GM23338 (cell line): ENCODE measurements at regions not wholly inside any gene's neighbourhood (a gene's known extent, or its start where the extent isn't known, plus 50 kb on each side); places are given as distances from the start of the nearest gene placed in this dataset.

Source experiments
- ATAC-seq: fragments of 200-7000 bp; cut with Tn5 transposase; 3 replicates; pipeline ENCODE4 v1.9.1; 2020
- DNase-seq: peaks from one replicate; pipeline ENCODE4 v3.0.0-alpha.2; 2015; ENCODE audit warnings: low spot score
- H2AFZ ChIP-seq: fragments of 200-600 bp; sonication (generic); 2 replicates; pipeline ENCODE4 v1.8.0; 2016; ENCODE audit warnings: antibody characterized with exemption, mild to moderate bottlenecking, moderate library complexity
- H3F3A ChIP-seq: fragments of 200-600 bp; sonication (generic); replicated peaks from 2 replicates; pipeline ENCODE4 v1.8.0; 2017; ENCODE audit warnings: antibody characterized with exemption, mixed run types, low read depth
- H3K27ac ChIP-seq: fragments of 200-600 bp; sonication (generic); 2 replicates; pipeline ENCODE4 v1.6.1; 2016; ENCODE audit warnings: low read depth
- H3K27me3 ChIP-seq: fragments of 200-600 bp; sonication (generic); 2 replicates; pipeline ENCODE4 v1.8.0; 2016; ENCODE audit warnings: mild to moderate bottlenecking, mixed run types, moderate library complexity; ENCODE audit not compliant: insufficient read depth
- H3K36me3 ChIP-seq: fragments of 200-600 bp; sonication (generic); 2 replicates; pipeline ENCODE4 v1.8.0; 2016; ENCODE audit warnings: mild to moderate bottlenecking; ENCODE audit not compliant: insufficient read depth
- H3K4me1 ChIP-seq: fragments of 200-600 bp; sonication (generic); 2 replicates; pipeline ENCODE4 v1.8.0; 2016; ENCODE audit warnings: mild to moderate bottlenecking, moderate library complexity; ENCODE audit not compliant: insufficient read depth
- H3K4me2 ChIP-seq: fragments of 200-600 bp; sonication (generic); 2 replicates; pipeline ENCODE4 v1.7.1; 2017; ENCODE audit warnings: mixed run types
- H3K4me3 ChIP-seq: fragments of 200-600 bp; sonication (generic); 2 replicates; pipeline ENCODE4 v1.6.1; 2016; ENCODE audit warnings: mixed run types
- H3K79me2 ChIP-seq: fragments of 200-600 bp; sonication (generic); replicated peaks from 2 replicates; pipeline ENCODE4 v1.8.0; 2017; ENCODE audit warnings: mild to moderate bottlenecking; ENCODE audit not compliant: insufficient read depth
- H3K9me2 ChIP-seq: fragments of 200-600 bp; sonication (generic); 2 replicates; pipeline ENCODE4 v1.8.0; 2017; ENCODE audit not compliant: insufficient read depth
- H4K20me1 ChIP-seq: fragments of 200-600 bp; sonication (generic); replicated peaks from 2 replicates; pipeline ENCODE4 v1.8.0; 2017; ENCODE audit warnings: mild to moderate bottlenecking; ENCODE audit not compliant: insufficient read depth
- H3K27ac Mint-ChIP-seq: 2 replicates; pipeline ENCODE4 v1.8.0; 2020; ENCODE audit warnings: inconsistent platforms, mild to moderate bottlenecking, moderate library complexity, mixed read lengths
- H3K27me3 Mint-ChIP-seq: 3 replicates; pipeline ENCODE4 v1.8.0; 2022; ENCODE audit warnings: low read depth, mild to moderate bottlenecking, moderate library complexity, mixed read lengths, inconsistent platforms; ENCODE audit not compliant: insufficient read depth, poor library complexity
- H3K36me3 Mint-ChIP-seq: 3 replicates; pipeline ENCODE4 v1.8.0; 2021; ENCODE audit warnings: low read depth, mild to moderate bottlenecking, inconsistent platforms, moderate library complexity, mixed read lengths
- H3K4me1 Mint-ChIP-seq: 3 replicates; pipeline ENCODE4 v1.8.0; 2020; ENCODE audit warnings: mild to moderate bottlenecking, inconsistent platforms, mixed read lengths
- H3K4me3 Mint-ChIP-seq: 3 replicates; pipeline ENCODE4 v1.8.0; 2021; ENCODE audit warnings: moderate library complexity, mild to moderate bottlenecking, inconsistent platforms, mixed read lengths
- H3K9me3 Mint-ChIP-seq: 3 replicates; pipeline ENCODE4 v1.8.0; 2020; ENCODE audit warnings: moderate library complexity, mild to moderate bottlenecking, inconsistent platforms, mixed read lengths
- CREB1 ChIP-seq: fragments of 250-450 bp; sonication (Bioruptor Pico); IDR thresholded peaks from 2 replicates; pipeline ENCODE4 v1.5.0; 2020; ENCODE audit warnings: low read depth, mild to moderate bottlenecking, moderate library complexity
- CTCF ChIP-seq, 2 experiments: fragments of 200-600 bp in 1 of 2; sonication (generic) in 1 of 2; conservative IDR thresholded peaks; 2 replicates each; pipeline versions ENCODE4 v1.5.1 to v1.6.1; 2016 to 2017; ENCODE audit warnings: antibody characterized with exemption in 2 of 2, low read depth in 2 of 2, mild to moderate bottlenecking in 2 of 2, moderate library complexity in 1 of 2
- EZH2 ChIP-seq: fragments of 200-600 bp; sonication (generic); IDR thresholded peaks from one replicate; pipeline ENCODE4 v1.8.0; 2017; ENCODE audit warnings: antibody characterized with exemption, mild to moderate bottlenecking, low read depth; ENCODE audit not compliant: unreplicated experiment
- EZH2phosphoT487 ChIP-seq: fragments of 200-600 bp; sonication (generic); IDR thresholded peaks from one replicate; pipeline ENCODE4 v1.8.1; 2018; ENCODE audit warnings: antibody characterized with exemption; ENCODE audit not compliant: unreplicated experiment
- JUNB ChIP-seq: IDR thresholded peaks from one replicate; pipeline ENCODE4 v1.6.1; 2016; ENCODE audit warnings: antibody characterized with exemption; ENCODE audit not compliant: unreplicated experiment
- NANOG ChIP-seq: IDR thresholded peaks from 2 replicates; pipeline ENCODE4 v1.6.1; 2016; ENCODE audit warnings: antibody characterized with exemption, borderline replicate concordance
- POLR2AphosphoS5 ChIP-seq: IDR thresholded peaks from 2 replicates; pipeline ENCODE4 v1.6.1; 2016; ENCODE audit warnings: antibody characterized with exemption, low read depth
- STAT1 ChIP-seq: IDR thresholded peaks from one replicate; pipeline ENCODE4 v1.6.1; 2016; ENCODE audit warnings: antibody characterized with exemption; ENCODE audit not compliant: unreplicated experiment
- ZNF114 ChIP-seq: fragments of 250-450 bp; sonication (Bioruptor Pico); IDR thresholded peaks from 2 replicates; pipeline ENCODE4 v1.5.0; 2020; ENCODE audit warnings: mild to moderate bottlenecking, moderate library complexity
- ZNF331 ChIP-seq: fragments of 250-450 bp; sonication (Bioruptor Pico); IDR thresholded peaks from 2 replicates; pipeline ENCODE4 v1.5.0; 2020; ENCODE audit warnings: low read depth, mild to moderate bottlenecking, moderate library complexity
- TF ChIP-seq, protein P1 (sequence below): IDR thresholded peaks from 2 replicates; pipeline ENCODE4 v1.6.1; 2016; ENCODE audit warnings: antibody characterized with exemption
- TF ChIP-seq, protein P2 (sequence below): fragments of 250-450 bp; sonication (Bioruptor Pico); IDR thresholded peaks from 2 replicates; pipeline ENCODE4 v1.5.0; 2020; ENCODE audit warnings: mild to moderate bottlenecking, moderate library complexity
- TF ChIP-seq, protein P3 (sequence below): IDR thresholded peaks from one replicate; pipeline ENCODE4 v1.6.1; 2018; ENCODE audit warnings: antibody characterized with exemption; ENCODE audit not compliant: unreplicated experiment

DNA sequence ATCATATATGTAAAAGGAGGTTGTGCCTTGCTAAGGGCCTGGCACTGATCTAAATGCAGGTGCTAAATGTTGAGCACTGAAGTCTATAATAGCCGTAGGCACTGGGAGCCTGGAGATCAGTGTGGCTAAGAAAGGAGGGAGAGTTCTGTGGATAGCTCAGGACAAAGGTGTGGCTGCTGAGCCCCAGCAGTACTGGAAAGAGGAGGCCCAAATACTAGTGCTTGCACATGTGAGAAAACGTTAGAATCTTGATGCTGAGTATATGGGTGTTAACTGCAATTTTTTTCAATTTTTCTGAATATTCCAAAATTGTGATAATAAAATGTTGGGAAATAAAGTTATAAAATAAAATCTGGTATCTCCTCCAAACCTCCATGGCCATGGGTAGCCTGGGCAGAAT is 62.5 kb upstream of the PTGFRN start:
- peaks cover 3% of the 10 kb centered on the region for H3K27me3 Mint-ChIP-seq
- Histone ChIP-seq H3K36me3 (0 out of 2 replicates have a peak, but pooled peaks cover 4% of the 10 kb centered on the region), H3F3A (no peaks in the 10 kb centered on the region), H3K27me3 (no peaks in the 10 kb centered on the region), H3K79me2 (no peaks in the 10 kb centered on the region), H3K27ac (no peak overlapping the region), H3K9me2 (no peaks in the 10 kb centered on the region), H3K4me2 (no peak overlapping the region), H3K4me1 (0 out of 2 replicates have a peak, but pooled peaks cover 4% of the 10 kb centered on the region), H2AFZ (0 out of 2 replicates have a peak overlapping the region, but pooled peaks have one; percentile 49), H3K4me3 (no peak overlapping the region), H4K20me1 (no peaks in the 10 kb centered on the region)
- no peaks in the 10 kb centered on the region; the same call in 1 of the 3 replicates for H3K36me3 Mint-ChIP-seq
- H3K9me3 Mint-ChIP-seq = peaks cover 4% of the 10 kb centered on the region; the same call in 1 of the 3 replicates
- no peak overlapping the region for H3K4me3 Mint-ChIP-seq
- TF ChIP-seq, protein P1, sequence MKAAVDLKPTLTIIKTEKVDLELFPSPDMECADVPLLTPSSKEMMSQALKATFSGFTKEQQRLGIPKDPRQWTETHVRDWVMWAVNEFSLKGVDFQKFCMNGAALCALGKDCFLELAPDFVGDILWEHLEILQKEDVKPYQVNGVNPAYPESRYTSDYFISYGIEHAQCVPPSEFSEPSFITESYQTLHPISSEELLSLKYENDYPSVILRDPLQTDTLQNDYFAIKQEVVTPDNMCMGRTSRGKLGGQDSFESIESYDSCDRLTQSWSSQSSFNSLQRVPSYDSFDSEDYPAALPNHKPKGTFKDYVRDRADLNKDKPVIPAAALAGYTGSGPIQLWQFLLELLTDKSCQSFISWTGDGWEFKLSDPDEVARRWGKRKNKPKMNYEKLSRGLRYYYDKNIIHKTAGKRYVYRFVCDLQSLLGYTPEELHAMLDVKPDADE = no peak
- TF ChIP-seq STAT1 (no peak), CTCF (conservative IDR thresholded peaks at IDR 0.05; ENCODE audit: low read depth in 2 of 2) (no peak), ZNF114 (no peak), POLR2AphosphoS5 (no peak), CREB1 (no peak), JUNB (no peak), EZH2 (no peak), NANOG (no peak), ZNF331 (CRISPR knock-in tag) (no peak), EZH2phosphoT487 (no peak)
- TF ChIP-seq, protein P2, sequence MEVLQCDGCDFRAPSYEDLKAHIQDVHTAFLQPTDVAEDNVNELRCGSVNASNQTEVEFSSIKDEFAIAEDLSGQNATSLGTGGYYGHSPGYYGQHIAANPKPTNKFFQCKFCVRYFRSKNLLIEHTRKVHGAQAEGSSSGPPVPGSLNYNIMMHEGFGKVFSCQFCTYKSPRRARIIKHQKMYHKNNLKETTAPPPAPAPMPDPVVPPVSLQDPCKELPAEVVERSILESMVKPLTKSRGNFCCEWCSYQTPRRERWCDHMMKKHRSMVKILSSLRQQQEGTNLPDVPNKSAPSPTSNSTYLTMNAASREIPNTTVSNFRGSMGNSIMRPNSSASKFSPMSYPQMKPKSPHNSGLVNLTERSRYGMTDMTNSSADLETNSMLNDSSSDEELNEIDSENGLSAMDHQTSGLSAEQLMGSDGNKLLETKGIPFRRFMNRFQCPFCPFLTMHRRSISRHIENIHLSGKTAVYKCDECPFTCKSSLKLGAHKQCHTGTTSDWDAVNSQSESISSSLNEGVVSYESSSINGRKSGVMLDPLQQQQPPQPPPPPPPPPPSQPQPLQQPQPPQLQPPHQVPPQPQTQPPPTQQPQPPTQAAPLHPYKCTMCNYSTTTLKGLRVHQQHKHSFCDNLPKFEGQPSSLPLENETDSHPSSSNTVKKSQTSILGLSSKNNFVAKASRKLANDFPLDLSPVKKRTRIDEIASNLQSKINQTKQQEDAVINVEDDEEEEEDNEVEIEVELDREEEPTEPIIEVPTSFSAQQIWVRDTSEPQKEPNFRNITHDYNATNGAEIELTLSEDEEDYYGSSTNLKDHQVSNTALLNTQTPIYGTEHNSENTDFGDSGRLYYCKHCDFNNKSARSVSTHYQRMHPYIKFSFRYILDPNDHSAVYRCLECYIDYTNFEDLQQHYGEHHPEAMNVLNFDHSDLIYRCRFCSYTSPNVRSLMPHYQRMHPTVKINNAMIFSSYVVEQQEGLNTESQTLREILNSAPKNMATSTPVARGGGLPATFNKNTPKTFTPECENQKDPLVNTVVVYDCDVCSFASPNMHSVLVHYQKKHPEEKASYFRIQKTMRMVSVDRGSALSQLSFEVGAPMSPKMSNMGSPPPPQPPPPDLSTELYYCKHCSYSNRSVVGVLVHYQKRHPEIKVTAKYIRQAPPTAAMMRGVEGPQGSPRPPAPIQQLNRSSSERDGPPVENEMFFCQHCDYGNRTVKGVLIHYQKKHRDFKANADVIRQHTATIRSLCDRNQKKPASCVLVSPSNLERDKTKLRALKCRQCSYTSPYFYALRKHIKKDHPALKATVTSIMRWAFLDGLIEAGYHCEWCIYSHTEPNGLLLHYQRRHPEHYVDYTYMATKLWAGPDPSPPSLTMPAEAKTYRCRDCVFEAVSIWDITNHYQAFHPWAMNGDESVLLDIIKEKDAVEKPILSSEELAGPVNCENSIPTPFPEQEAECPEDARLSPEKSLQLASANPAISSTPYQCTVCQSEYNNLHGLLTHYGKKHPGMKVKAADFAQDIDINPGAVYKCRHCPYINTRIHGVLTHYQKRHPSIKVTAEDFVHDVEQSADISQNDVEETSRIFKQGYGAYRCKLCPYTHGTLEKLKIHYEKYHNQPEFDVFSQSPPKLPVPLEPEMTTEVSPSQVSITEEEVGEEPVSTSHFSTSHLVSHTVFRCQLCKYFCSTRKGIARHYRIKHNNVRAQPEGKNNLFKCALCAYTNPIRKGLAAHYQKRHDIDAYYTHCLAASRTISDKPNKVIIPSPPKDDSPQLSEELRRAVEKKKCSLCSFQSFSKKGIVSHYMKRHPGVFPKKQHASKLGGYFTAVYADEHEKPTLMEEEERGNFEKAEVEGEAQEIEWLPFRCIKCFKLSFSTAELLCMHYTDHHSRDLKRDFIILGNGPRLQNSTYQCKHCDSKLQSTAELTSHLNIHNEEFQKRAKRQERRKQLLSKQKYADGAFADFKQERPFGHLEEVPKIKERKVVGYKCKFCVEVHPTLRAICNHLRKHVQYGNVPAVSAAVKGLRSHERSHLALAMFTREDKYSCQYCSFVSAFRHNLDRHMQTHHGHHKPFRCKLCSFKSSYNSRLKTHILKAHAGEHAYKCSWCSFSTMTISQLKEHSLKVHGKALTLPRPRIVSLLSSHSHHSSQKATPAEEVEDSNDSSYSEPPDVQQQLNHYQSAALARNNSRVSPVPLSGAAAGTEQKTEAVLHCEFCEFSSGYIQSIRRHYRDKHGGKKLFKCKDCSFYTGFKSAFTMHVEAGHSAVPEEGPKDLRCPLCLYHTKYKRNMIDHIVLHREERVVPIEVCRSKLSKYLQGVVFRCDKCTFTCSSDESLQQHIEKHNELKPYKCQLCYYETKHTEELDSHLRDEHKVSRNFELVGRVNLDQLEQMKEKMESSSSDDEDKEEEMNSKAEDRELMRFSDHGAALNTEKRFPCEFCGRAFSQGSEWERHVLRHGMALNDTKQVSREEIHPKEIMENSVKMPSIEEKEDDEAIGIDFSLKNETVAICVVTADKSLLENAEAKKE (CRISPR knock-in tag) = no peak
- TF ChIP-seq, protein P3, sequence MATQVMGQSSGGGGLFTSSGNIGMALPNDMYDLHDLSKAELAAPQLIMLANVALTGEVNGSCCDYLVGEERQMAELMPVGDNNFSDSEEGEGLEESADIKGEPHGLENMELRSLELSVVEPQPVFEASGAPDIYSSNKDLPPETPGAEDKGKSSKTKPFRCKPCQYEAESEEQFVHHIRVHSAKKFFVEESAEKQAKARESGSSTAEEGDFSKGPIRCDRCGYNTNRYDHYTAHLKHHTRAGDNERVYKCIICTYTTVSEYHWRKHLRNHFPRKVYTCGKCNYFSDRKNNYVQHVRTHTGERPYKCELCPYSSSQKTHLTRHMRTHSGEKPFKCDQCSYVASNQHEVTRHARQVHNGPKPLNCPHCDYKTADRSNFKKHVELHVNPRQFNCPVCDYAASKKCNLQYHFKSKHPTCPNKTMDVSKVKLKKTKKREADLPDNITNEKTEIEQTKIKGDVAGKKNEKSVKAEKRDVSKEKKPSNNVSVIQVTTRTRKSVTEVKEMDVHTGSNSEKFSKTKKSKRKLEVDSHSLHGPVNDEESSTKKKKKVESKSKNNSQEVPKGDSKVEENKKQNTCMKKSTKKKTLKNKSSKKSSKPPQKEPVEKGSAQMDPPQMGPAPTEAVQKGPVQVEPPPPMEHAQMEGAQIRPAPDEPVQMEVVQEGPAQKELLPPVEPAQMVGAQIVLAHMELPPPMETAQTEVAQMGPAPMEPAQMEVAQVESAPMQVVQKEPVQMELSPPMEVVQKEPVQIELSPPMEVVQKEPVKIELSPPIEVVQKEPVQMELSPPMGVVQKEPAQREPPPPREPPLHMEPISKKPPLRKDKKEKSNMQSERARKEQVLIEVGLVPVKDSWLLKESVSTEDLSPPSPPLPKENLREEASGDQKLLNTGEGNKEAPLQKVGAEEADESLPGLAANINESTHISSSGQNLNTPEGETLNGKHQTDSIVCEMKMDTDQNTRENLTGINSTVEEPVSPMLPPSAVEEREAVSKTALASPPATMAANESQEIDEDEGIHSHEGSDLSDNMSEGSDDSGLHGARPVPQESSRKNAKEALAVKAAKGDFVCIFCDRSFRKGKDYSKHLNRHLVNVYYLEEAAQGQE = no peak
- ATAC-seq = no peak
- no peak for DNase-seq
- H3K27ac Mint-ChIP-seq = no peak overlapping the region
- H3K4me1 Mint-ChIP-seq = peaks cover 7% of the 10 kb centered on the region; the same call in 2 of the 3 replicates
